Osteocyte (in vitro differentiated cells): ENCODE measurements at regions not wholly inside any gene's neighbourhood (a gene's known extent, or its start where the extent isn't known, plus 50 kb on each side); places are given as distances from the start of the nearest gene placed in this dataset.

Experiments
- DNase-seq: peaks from one replicate; pipeline ENCODE4 v3.0.0; 2021; ENCODE audit warnings: mixed read lengths; ENCODE audit not compliant: unreplicated experiment; ENCODE audit errors: extremely low spot score
- H3K27ac Mint-ChIP-seq: one replicate; pipeline ENCODE4 v1.8.0; 2021; ENCODE audit warnings: mild to moderate bottlenecking, mixed read lengths; ENCODE audit not compliant: unreplicated experiment
- H3K27me3 Mint-ChIP-seq: one replicate; pipeline ENCODE4 v1.8.0; 2021; ENCODE audit warnings: mixed read lengths; ENCODE audit not compliant: unreplicated experiment
- H3K36me3 Mint-ChIP-seq: one replicate; pipeline ENCODE4 v1.8.0; 2021; ENCODE audit warnings: mixed read lengths; ENCODE audit not compliant: unreplicated experiment
- H3K4me1 Mint-ChIP-seq: one replicate; pipeline ENCODE4 v1.8.0; 2021; ENCODE audit warnings: mixed read lengths; ENCODE audit not compliant: unreplicated experiment
- H3K4me3 Mint-ChIP-seq: one replicate; pipeline ENCODE4 v1.8.0; 2021; ENCODE audit warnings: mild to moderate bottlenecking, moderate library complexity, mixed read lengths; ENCODE audit not compliant: unreplicated experiment
- H3K9me3 Mint-ChIP-seq: one replicate; pipeline ENCODE4 v1.8.0; 2021; ENCODE audit warnings: mixed read lengths; ENCODE audit not compliant: unreplicated experiment
- TF ChIP-seq, protein P1 (sequence below): fragments of 200-600 bp; sonication (generic); IDR thresholded peaks from 2 replicates; pipeline ENCODE4 v1.5.0; 2021; ENCODE audit warnings: antibody characterized with exemption, mild to moderate bottlenecking, moderate library complexity

DNA sequence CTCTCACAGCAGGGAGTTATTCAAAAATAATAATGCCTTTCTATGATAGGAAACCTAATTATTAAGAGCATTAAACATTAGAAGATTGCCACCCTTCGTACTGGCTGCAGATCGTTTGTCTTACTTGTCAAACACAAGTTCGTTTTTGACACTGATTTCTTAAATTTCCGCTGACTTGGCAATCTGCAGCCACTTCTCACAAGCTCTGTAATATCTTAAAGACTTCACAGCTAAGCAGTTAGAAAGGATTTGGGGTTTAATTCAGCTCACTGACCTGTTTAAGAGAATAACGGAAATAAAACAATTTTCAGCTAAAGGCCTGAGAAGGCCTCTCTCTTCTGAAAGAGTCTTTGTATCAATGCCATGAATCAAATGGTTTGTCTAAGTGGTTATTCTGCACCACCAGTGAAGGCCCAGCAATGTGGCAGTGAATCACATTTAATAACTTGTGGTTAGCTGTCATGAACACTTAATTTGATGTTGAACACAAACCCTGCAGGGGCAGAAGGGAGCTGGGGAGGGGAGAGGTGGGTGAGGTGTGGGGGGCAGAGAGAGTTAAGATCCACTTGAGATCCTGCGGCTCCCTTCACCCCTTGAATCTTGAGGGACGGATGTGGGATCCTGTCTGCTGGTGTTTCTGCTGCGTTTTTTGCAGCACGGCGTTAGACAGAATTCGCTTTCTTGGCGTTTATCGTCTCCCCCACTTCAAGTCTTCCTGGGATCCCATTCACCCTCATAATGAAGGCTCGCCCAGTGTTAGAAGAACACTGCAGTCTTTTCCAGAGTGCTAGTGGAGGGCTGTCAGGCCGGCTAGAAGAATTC is 145.4 kb upstream of the SATB2 start:
- H3K27me3 Mint-ChIP-seq: peaks cover 12% of the 10 kb centered on the region
- H3K9me3 Mint-ChIP-seq: no peaks in the 10 kb centered on the region
- H3K27ac Mint-ChIP-seq: no peak overlapping the region
- no peak overlapping the region for H3K4me3 Mint-ChIP-seq
- H3K36me3 Mint-ChIP-seq: no peaks in the 10 kb centered on the region
- no peaks in the 10 kb centered on the region for H3K4me1 Mint-ChIP-seq
- TF ChIP-seq, protein P1, sequence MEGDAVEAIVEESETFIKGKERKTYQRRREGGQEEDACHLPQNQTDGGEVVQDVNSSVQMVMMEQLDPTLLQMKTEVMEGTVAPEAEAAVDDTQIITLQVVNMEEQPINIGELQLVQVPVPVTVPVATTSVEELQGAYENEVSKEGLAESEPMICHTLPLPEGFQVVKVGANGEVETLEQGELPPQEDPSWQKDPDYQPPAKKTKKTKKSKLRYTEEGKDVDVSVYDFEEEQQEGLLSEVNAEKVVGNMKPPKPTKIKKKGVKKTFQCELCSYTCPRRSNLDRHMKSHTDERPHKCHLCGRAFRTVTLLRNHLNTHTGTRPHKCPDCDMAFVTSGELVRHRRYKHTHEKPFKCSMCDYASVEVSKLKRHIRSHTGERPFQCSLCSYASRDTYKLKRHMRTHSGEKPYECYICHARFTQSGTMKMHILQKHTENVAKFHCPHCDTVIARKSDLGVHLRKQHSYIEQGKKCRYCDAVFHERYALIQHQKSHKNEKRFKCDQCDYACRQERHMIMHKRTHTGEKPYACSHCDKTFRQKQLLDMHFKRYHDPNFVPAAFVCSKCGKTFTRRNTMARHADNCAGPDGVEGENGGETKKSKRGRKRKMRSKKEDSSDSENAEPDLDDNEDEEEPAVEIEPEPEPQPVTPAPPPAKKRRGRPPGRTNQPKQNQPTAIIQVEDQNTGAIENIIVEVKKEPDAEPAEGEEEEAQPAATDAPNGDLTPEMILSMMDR: no peak
- DNase-seq: no peak

DNA sequence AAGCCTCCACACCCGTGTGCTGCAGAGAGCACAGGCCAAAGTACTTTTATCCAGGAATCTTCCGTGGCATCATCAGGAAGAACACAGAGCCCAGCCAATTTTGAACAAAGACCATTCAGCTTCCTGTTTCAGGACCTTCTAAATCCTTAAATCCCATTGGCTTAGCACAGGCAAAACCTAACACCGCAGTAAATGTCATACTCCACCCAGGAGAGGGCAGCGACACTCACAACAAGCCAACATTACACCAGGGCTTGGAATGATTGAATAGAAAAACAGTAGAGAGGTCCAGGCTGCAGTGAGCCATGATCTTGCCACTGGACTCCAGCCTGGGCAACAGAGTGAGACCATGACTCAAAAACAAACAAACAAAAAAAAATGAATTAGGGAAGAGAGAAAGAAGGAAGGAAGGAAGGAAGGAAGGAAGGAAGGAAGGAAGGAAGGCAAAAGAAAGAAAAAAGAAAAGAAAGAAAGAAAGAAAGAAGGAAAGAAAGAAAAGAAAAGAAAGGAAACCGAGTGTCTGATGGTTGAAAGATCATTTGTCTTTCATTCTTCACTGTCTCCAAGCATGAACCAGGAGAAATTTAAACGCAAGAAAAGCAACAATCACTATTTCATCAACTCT is 144.6 kb upstream of the SATB2 start:
- Mint-ChIP-seq H3K27ac (no peak overlapping the region), H3K4me1 (no peaks in the 10 kb centered on the region), H3K4me3 (no peak overlapping the region), H3K27me3 (peaks cover 14% of the 10 kb centered on the region), H3K9me3 (no peaks in the 10 kb centered on the region), H3K36me3 (no peaks in the 10 kb centered on the region)
- TF ChIP-seq, protein P1: no peak
- no peak for DNase-seq

DNA sequence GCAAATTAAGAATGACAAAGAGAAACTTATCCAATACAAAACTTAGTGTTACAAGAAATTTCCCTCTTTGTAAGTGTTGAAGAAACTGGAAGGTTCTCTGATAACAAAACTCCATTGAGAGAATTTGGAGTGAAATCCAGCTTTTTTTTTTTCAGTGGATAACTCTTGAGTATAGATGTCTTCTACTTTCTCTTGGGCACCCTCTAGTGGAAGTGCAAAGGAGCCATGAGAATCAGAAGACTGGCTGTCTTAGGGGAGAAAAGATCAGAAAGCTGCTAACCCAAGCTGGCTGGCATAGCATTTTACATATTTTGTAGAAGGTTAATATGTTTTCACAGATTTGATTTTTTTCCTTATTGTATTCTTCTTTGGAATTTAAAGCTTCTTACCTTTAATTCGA is 138.8 kb upstream of the SATB2 start:
- no peak overlapping the region for H3K27ac Mint-ChIP-seq
- TF ChIP-seq, protein P1: peak; percentile 32
- H3K4me3 Mint-ChIP-seq: no peak overlapping the region
- no peaks in the 10 kb centered on the region for H3K36me3 Mint-ChIP-seq
- H3K9me3 Mint-ChIP-seq: no peaks in the 10 kb centered on the region
- no peak for DNase-seq
- H3K4me1 Mint-ChIP-seq: no peaks in the 10 kb centered on the region
- H3K27me3 Mint-ChIP-seq: peaks cover 19% of the 10 kb centered on the region

DNA sequence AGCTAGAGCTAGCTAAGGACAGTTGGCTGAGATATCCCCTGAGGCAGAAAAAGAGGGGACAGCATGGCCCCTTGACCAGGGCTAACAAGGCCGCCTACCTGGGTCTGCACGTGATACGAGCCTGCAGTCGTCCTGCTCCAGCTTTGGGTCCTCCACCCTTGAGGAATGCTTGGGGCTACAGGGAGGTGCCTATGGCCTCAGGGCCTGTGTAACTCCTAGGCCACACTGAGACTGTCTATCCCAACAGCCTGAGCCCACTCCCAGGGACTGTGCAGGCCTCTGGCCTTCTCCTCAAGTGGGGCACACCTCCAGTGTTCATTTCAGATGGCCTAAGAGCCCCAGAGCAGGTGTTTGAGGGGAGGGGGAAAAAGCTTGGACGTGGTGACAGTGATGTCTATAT is 136.7 kb upstream of the SATB2 start:
- H3K9me3 Mint-ChIP-seq: no peaks in the 10 kb centered on the region
- H3K27ac Mint-ChIP-seq: no peak overlapping the region
- TF ChIP-seq, protein P1: no peak
- H3K36me3 Mint-ChIP-seq: no peaks in the 10 kb centered on the region
- no peak for DNase-seq
- H3K4me3 Mint-ChIP-seq: no peak overlapping the region
- H3K4me1 Mint-ChIP-seq: no peaks in the 10 kb centered on the region
- peaks cover 33% of the 10 kb centered on the region for H3K27me3 Mint-ChIP-seq

DNA sequence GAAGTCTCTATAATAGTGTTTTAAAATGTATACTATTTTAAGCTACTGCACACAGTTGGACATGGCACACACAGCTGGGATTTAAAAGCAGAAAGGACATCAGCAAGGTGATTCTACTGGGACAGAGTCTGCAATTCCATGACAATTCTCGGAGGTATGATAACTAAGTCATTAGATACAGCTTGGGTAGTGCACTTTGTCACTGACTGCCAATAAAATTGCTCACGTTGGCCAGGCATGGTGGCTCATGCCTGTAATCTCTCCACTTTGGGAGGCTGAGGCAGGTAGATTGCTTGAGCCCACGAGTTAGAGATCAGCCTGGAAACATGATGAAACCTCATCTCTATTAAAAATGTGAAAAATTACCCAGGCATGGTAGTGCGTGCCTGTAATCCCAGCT is 134.1 kb upstream of the SATB2 start:
- no peak for DNase-seq
- TF ChIP-seq, protein P1: no peak
- no peak overlapping the region for H3K4me3 Mint-ChIP-seq
- peaks cover 40% of the 10 kb centered on the region for H3K27me3 Mint-ChIP-seq
- H3K27ac Mint-ChIP-seq: no peak overlapping the region
- H3K4me1 Mint-ChIP-seq: no peaks in the 10 kb centered on the region
- H3K9me3 Mint-ChIP-seq: no peaks in the 10 kb centered on the region
- no peaks in the 10 kb centered on the region for H3K36me3 Mint-ChIP-seq
